Gastrocnemius medialis (tissue), 4 donors: ENCODE measurements at regions not wholly inside any gene's neighbourhood (a gene's known extent, or its start where the extent isn't known, plus 50 kb on each side); places are given as distances from the start of the nearest gene placed in this dataset.

Source experiments
- CTCF ChIP-seq, 5 experiments: fragments of 450-650 bp in 3 of 5; fragments of 200-600 bp in 2 of 5; sonication (generic) in 2 of 5; IDR thresholded peaks in 4 of 5; conservative IDR thresholded peaks in 1 of 5; 1 replicate in 4 of 5; 2 replicates in 1 of 5; pipeline ENCODE4 v1.5.1; 2016 to 2019; ENCODE audit warnings: antibody characterized with exemption in 5 of 5, mild to moderate bottlenecking in 3 of 5, moderate library complexity in 3 of 5
- POLR2A ChIP-seq, 2 donors: fragments of 450-650 bp; IDR thresholded peaks; one replicate each; pipeline ENCODE4 v1.6.1; 2017; ENCODE audit warnings: antibody characterized with exemption in 2 of 2, mild to moderate bottlenecking in 2 of 2, moderate library complexity in 2 of 2

- TF ChIP-seq CTCF (IDR thresholded peaks at IDR 0.05 in 4 of 5, conservative IDR thresholded peaks at IDR 0.05 in 1 of 5) = no peak
- no peak for TF ChIP-seq POLR2A (IDR thresholded peaks at IDR 0.05)
These were observed 199.8 kb upstream of the NR2F2 start for GRCh38 chr15:96130734-96131133.
